ENCODE measurements at regions not wholly inside any gene's neighbourhood (a gene's known extent, or its start where the extent isn't known, plus 50 kb on each side); places are given as distances from the start of the nearest gene placed in this dataset.

DNA sequence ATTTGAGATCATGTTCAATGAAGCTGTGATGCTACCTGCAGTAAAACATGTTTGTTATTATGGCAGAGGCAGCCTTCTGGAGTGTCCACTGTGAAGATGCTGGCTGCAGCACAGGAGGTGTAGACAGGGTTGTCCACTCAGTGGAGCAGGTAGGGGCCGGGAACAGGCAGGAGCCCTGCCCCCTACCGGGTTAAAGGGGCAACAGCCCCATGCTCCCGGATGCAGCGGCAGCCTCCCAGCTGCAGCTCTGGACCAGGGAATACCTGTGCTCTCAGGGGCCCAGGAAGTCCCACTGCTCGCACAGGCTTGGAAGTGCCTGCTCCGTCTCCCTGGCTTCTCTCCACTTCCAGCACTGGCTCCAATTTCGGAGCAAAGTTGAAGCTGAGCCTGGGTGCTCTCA is 401.6 kb downstream of the FOXG1 start:
- DNase-seq = no peak
- Histone ChIP-seq H3K4me3 (no peak overlapping the region), H3K27me3 (no peaks in the 10 kb centered on the region), H3K9me3 (no peaks in the 10 kb centered on the region), H3K36me3 (no peaks in the 10 kb centered on the region), H3K27ac (no peak overlapping the region), H3K4me1 (no peaks in the 10 kb centered on the region)
- intact Hi-C loops (cut with DNase I) = no loop called here
- TF ChIP-seq, protein P1, sequence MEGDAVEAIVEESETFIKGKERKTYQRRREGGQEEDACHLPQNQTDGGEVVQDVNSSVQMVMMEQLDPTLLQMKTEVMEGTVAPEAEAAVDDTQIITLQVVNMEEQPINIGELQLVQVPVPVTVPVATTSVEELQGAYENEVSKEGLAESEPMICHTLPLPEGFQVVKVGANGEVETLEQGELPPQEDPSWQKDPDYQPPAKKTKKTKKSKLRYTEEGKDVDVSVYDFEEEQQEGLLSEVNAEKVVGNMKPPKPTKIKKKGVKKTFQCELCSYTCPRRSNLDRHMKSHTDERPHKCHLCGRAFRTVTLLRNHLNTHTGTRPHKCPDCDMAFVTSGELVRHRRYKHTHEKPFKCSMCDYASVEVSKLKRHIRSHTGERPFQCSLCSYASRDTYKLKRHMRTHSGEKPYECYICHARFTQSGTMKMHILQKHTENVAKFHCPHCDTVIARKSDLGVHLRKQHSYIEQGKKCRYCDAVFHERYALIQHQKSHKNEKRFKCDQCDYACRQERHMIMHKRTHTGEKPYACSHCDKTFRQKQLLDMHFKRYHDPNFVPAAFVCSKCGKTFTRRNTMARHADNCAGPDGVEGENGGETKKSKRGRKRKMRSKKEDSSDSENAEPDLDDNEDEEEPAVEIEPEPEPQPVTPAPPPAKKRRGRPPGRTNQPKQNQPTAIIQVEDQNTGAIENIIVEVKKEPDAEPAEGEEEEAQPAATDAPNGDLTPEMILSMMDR (IDR thresholded peaks at IDR 0.05) = no peak
- peak; percentile 19 for ATAC-seq

- TF ChIP-seq, protein P1 (IDR thresholded peaks at IDR 0.05) = no peak
- Histone ChIP-seq H3K27ac (no peak overlapping the region), H3K4me1 (no peaks in the 10 kb centered on the region), H3K4me3 (no peak overlapping the region), H3K27me3 (no peaks in the 10 kb centered on the region), H3K36me3 (no peaks in the 10 kb centered on the region), H3K9me3 (no peaks in the 10 kb centered on the region)
- no peak for DNase-seq
- intact Hi-C loops (cut with DNase I) = no loop called here
- ATAC-seq = peak; percentile 33
Measured at GRCh38 chr14:29169408-29169807, 402.8 kb downstream of the FOXG1 start.

- Histone ChIP-seq H3K27me3 (no peaks in the 10 kb centered on the region), H3K36me3 (no peaks in the 10 kb centered on the region), H3K9me3 (no peaks in the 10 kb centered on the region), H3K4me1 (no peaks in the 10 kb centered on the region), H3K27ac (no peak overlapping the region), H3K4me3 (no peak overlapping the region)
- TF ChIP-seq, protein P1 (IDR thresholded peaks at IDR 0.05) = no peak
- DNase-seq = no peak
- ATAC-seq = no peak
- intact Hi-C loops (cut with DNase I) = no loop called here
Measured at GRCh38 chr14:29175706-29176105, 409.1 kb downstream of the FOXG1 start.

- ATAC-seq = no peak
- Histone ChIP-seq H3K9me3 (no peaks in the 10 kb centered on the region), H3K27ac (no peak overlapping the region), H3K4me1 (no peaks in the 10 kb centered on the region), H3K27me3 (no peaks in the 10 kb centered on the region), H3K36me3 (no peaks in the 10 kb centered on the region), H3K4me3 (no peak overlapping the region)
- TF ChIP-seq, protein P1 (IDR thresholded peaks at IDR 0.05) = no peak
- no peak for DNase-seq
- intact Hi-C loops (cut with DNase I) = no loop called here
Measured at GRCh38 chr14:29176876-29177275, 410.3 kb downstream of the FOXG1 start.

DNA sequence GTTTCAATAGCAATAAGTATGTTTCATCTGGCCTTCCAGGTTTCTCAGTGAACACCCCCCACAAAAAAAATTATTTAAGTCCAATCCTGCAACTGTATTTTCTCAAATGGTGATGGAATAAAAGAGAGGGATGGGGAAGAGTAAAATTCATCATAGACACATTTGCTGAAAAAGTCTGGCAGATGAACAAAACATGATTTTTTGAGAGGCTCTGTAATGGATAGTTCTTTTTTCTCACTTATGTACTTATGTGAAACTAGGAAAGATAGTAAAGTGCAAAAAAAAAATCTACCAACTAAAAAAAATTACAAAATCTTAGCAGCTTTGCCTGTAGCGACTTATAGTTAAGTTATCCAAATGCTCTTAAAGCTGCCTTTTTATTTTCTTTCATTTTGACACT is 412.4 kb downstream of the FOXG1 start:
- H3K9me3 ChIP-seq = no peaks in the 10 kb centered on the region
- TF ChIP-seq, protein P1 (IDR thresholded peaks at IDR 0.05) = no peak
- no peak overlapping the region for H3K4me3 ChIP-seq
- ATAC-seq (no peak), DNase-seq (no peak)
- H3K27me3 ChIP-seq = no peaks in the 10 kb centered on the region
- H3K4me1 ChIP-seq = no peaks in the 10 kb centered on the region
- H3K36me3 ChIP-seq = no peaks in the 10 kb centered on the region
- H3K27ac ChIP-seq = no peak overlapping the region
- intact Hi-C loops (cut with DNase I) = no loop called here

DNA sequence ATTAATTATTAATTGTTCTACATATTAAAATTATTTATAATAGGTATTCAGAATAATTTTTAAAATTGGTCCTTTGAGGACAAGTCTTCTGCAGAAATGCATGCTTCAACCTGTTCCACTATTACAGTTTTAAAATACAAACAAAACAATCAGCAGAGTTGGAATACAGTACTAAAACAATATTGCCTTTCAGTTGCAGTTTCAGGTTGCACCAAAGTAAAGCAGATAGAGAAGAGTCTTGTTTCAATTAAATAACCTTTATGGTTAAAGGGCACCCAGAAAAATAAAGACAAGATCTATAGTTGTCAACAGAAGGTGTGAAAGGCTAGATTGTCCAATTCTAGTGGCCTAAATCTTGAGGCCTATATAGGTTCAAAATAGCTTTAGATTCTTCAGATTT is 424.5 kb downstream of the FOXG1 start:
- intact Hi-C loops (cut with DNase I) = no loop called here
- Histone ChIP-seq H3K27me3 (no peaks in the 10 kb centered on the region), H3K9me3 (no peaks in the 10 kb centered on the region), H3K27ac (no peak overlapping the region), H3K4me1 (no peaks in the 10 kb centered on the region), H3K36me3 (no peaks in the 10 kb centered on the region), H3K4me3 (no peak overlapping the region)
- TF ChIP-seq, protein P1 (IDR thresholded peaks at IDR 0.05) = no peak
- no peak for DNase-seq
- no peak for ATAC-seq

Measured in upper lobe of right lung (tissue), 1 donor.